GM19328 (cell line): ENCODE measurements at regions not wholly inside any gene's neighbourhood (a gene's known extent, or its start where the extent isn't known, plus 50 kb on each side); places are given as distances from the start of the nearest gene placed in this dataset.

ENCODE experiments used
- ATAC-seq: cut with Tn5 transposase; IDR thresholded peaks from one replicate; pipeline ENCODE4 v1.9.1; 2021; ENCODE audit warnings: mild to moderate bottlenecking, moderate library complexity; ENCODE audit not compliant: unreplicated experiment

- no peak for ATAC-seq
Observed at GRCh38 chr6:14673201-14673600, 555.6 kb downstream of the CD83 start.

DNA sequence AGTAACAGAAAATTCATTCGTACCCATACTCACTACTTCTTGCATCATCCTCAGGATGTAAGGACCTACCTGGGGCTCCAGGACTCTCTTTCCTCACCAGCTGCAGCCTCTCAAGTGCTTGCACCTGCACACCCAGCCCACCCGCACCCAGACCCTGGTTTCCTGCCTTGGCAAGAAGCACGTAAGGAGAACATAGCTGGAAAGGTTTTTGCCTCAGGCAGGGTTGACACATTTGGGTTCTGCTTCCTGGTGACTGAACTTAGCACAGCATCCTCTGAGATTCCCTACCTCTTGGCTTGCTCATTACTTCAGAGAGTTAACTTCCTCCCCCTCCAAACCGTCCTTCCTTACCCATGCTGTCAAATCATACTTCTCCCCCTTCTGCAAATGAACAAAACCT is 556.9 kb downstream of the CD83 start:
- ATAC-seq = no peak

GRCh38 chr6:14674867-14675648 is 557.5 kb downstream of the CD83 start:
- no peak for ATAC-seq

DNA sequence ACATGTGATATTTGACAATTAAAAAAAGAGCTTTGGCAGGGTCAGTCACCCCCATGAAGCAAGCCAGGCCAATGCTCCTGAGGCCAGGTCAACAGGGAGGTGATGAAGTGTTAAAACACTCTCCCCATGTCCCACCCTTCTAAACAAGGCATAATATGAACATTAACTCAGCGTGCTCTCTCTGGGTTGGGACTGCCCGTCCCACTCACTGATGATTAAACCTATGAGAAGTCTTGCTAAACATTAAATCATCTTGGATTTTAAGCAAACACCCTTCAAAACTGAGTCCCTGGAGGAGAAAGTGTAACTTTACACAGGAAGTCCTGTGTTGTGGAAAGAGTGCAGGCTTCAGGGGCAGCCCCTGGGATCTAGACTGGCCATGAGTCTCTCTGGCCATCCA is 558.5 kb downstream of the CD83 start:
- no peak for ATAC-seq

- no peak for ATAC-seq
Observed at GRCh38 chr6:14676977-14677781, 559.6 kb downstream of the CD83 start.

GRCh38 chr6:14681699-14682487 is 564.0 kb upstream of the JARID2 start:
- no peak for ATAC-seq

DNA sequence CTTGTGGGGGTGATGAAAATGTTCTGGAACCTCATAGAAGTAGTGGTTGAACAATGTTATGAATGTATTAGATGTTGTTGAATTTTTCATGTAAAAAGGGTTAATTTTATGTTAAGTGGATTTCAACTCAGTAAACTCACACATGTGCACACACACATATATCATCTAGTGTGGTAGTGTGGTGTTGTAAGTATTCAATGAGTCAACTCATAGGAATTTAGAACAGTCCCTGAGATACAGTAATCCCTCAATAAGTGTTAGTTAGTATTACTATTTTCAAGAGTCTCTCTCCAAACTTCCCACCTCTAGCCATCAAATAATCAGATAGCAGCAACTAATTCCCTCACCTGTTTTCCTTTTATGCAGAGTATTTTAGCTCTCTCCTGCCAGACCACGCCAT is 563.1 kb upstream of the JARID2 start:
- no peak for ATAC-seq

GRCh38 chr6:14689639-14690038 is 556.2 kb upstream of the JARID2 start:
- ATAC-seq = no peak

- no peak for ATAC-seq
Observed at GRCh38 chr6:14690120-14691056, 555.5 kb upstream of the JARID2 start.

DNA sequence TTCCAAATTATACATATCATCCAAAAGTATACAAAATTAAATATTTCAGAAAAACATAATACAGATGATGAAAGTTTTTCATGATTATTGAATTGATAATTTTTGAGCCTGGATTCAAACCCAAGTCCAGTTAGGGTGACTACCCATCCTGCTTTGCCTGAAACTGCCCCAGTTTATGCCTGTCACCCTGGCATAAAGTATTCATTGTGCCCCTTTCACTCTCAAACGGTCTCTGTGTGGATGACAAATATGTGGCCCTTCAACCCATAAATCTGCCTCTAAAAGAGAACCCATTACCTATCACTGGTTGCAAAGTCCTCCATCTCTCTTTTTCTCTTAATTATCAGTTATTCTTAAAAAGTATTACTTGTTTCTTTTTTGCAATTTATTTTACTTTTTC is 553.7 kb upstream of the JARID2 start:
- ATAC-seq = no peak

DNA sequence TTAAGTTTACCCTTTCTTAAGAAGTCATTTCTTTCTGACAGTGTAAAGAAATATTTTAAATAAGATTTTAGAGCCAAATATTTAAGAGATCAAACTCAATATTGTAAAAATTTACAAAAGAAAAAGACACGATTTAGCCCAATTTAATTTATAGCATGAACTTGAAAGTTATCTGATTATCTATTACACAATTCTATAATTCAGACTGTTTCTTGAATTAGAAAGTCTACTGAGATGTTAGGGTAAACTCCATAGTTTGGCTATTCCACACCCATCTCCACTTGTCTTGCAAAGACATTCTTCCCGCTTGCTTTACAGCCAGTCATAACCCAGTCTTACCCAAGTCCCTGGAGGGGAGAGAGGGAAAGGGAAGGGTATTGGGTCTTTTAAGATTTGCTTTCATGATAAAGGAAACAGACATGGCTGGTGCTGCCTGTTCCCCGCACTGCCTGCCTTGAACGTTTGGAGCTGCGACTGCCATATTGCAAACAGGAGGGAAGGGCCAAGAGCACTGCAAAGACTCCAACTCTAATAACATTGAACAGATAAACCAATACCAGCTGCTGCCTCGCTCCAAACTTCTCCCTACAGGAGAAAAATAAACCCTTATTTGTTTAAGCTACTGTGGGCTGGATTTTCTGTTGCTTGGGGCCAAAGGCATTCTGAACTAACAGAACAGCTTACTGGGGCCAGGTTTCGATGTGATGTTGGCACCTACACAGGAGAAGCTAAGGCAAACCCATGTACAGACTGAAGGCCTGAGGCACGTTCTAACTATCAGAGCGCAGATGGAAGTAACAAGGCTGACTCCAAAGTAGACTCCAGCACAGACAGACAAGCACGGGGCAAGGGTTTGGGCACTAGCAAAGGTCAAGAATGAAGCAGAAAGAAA is 552.3 kb upstream of the JARID2 start:
- no peak for ATAC-seq

DNA sequence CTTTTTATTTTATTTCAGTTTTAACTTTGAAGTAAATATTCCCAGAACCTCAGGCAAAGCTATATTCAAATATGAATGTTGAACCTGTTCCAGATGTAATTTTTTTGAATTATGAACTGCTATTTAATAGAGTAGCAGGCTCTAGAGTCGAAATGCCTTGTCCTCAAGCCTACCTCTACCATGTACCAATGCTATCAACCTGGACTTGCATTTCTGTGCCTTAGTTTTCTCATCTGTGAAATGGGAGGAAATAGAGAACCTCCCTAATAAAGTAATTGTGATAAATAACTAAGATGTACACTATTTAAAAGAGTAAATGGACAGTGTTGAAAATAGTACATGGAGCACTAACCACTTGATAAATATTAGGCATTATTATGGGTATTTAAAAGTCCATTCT is 551.6 kb upstream of the JARID2 start:
- ATAC-seq = no peak

GRCh38 chr6:14695579-14695978 is 550.3 kb upstream of the JARID2 start:
- ATAC-seq = no peak

DNA sequence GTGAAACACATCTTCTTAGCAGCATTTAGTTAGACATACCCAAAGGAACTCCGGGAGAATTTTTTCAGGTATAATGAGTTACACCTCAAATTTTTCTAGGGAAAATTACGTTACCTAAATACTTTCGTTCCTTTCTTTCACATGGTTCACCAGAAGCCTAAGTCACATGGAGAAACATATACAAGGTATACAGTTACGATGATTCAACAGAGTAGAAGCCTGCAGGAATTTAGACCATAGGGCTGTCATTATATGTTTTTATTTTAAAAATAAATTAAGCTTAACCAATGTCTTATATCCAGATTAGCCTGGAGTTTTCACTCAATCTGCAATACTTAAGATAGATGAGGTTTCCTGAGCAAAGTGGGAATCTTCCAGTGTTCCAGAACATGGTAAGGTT is 549.5 kb upstream of the JARID2 start:
- no peak for ATAC-seq

- ATAC-seq = no peak
Observed at GRCh38 chr6:14697427-14697826, 548.4 kb upstream of the JARID2 start.

- no peak for ATAC-seq
Observed at GRCh38 chr6:14699803-14700601, 545.9 kb upstream of the JARID2 start.

DNA sequence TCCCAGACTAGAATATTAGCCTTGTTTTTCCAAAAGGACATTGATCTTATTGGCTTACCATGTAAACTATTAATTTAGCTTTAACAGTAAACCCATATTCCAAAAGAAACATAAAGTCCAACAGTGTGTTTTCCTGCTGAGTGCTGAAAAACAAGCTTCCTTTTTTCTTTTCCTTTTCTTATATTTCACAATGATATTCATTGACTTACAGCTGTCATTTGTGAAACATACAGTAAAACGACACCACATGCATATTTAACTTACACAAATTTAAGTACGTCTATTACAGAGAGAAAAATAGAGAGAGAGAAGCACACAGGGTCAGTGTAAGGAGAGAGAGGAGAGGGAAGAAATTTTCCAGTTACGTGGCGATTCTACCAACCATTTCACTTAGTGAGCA is 543.9 kb upstream of the JARID2 start:
- no peak for ATAC-seq

DNA sequence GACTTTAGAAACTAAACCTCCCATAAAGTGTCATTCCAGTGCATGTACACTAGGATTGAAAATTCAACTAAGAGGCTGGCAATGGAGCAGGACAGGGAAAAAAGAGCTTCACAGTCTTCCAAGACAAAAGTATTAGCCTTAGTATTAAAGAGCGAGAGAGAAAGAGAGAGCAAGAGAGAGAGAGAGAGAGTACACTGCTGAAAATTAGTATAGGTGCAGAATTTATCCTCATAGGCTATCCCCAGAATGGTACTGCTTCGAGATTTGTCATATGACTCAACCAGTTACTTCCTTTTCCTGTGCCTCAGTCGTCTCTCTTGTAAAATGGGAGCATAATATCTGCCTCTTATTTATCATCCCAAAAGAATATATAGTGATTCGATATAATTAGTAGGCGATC is 543.2 kb upstream of the JARID2 start:
- no peak for ATAC-seq

DNA sequence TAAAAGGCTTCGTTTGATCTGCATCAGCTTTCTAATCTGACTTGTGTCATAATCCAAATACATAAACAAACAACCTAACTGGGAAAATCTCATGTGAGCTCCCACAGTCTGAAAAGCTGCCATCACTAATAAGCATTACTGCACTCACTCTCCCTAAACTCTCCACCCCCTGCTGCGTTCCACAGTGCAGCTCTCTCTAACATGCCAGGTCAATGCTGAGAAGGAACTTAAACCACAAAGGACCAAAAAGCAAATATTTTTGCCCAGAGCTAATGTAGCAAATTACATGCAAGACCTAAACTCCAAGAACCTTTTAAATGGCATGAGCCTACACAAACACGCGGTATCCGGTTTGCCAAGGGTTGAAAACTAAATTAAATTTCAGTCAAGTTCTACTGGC is 542.3 kb upstream of the JARID2 start:
- ATAC-seq = no peak
